Esophagus muscularis mucosa (tissue), 4 donors: ENCODE measurements at regions not wholly inside any gene's neighbourhood (a gene's known extent, or its start where the extent isn't known, plus 50 kb on each side); places are given as distances from the start of the nearest gene placed in this dataset.

ENCODE experiments used
- CTCF ChIP-seq, 3 experiments: fragments of 200-600 bp in 2 of 3; fragments of 450-650 bp in 1 of 3; sonication (generic) in 2 of 3; IDR thresholded peaks; one replicate each; pipeline ENCODE4 v1.5.1; 2017 to 2019; ENCODE audit warnings: antibody characterized with exemption in 3 of 3, mild to moderate bottlenecking in 2 of 3, moderate library complexity in 1 of 3
- EP300 ChIP-seq: sonication (generic); formaldehyde crosslinking; IDR thresholded peaks from one replicate; pipeline ENCODE4 v1.6.1; 2017; ENCODE audit warnings: antibody characterized with exemption
- POLR2A ChIP-seq: fragments of 450-650 bp; IDR thresholded peaks from one replicate; pipeline ENCODE4 v1.6.1; 2017; ENCODE audit warnings: antibody characterized with exemption, moderate library complexity, mild to moderate bottlenecking, low read depth
- POLR2AphosphoS5 ChIP-seq, 2 donors: sonication (generic); formaldehyde crosslinking; IDR thresholded peaks; one replicate each; pipeline ENCODE4 v1.6.1; 2017; ENCODE audit warnings: antibody characterized with exemption in 2 of 2

- TF ChIP-seq CTCF (IDR thresholded peaks at IDR 0.05) (no peak), EP300 (no peak), POLR2A (no peak), POLR2AphosphoS5 (IDR thresholded peaks at IDR 0.05) (no peak)
Observed at GRCh38 chr10:130763491-130763890, 548.0 kb downstream of the TCERG1L start.
